ENCODE measurements at regions not wholly inside any gene's neighbourhood (a gene's known extent, or its start where the extent isn't known, plus 50 kb on each side); places are given as distances from the start of the nearest gene placed in this dataset.

DNA sequence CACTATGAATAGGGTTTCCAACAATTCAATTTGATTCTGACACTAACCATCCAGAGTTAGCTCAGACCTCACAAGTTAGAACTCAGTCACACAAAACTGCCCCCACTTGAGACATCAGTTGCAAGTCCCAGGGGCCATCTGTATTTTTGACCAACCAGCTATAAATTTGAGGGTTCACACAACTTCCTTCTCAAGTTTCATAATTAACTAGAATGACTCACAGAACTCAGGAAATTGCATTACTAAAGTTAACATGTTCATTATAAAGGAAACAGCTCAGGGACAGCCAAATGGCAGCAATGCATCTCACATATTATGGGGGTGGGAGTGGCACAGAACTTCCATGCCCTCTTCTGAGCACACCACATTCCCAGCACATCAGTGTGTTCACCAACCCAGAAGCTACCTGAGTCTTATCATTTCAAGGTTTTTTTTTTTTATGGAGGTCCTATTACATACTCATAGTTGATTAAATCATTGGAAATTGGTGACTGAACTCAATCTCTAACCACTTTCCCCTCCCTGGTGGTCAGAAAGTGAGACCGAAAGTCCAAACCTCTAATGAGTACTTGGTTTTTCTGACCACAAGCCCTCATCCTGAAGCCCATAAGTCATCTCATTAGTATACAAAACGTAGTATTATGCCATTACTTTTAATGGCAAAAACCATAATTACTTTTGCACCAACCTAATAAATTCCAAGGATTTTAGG, 1721.5 kb upstream of the SEL1L start:
- H3K4me2 ChIP-seq (ENCODE audit: unreplicated experiment) = no peak overlapping the region
- H3K27ac ChIP-seq = no peak overlapping the region
- H3K27me3 ChIP-seq (replicated peaks; ENCODE audit: insufficient read depth) = no peaks in the 10 kb centered on the region
- no peaks in the 10 kb centered on the region for H4K20me1 ChIP-seq (ENCODE audit: insufficient read depth)
- no peak for DNase-seq
- TF ChIP-seq EZH2 (IDR thresholded peaks at IDR 0.05; ENCODE audit: insufficient read depth, poor library complexity, severe bottlenecking) (no peak), EZH2phosphoT487 (IDR thresholded peaks at IDR 0.05; ENCODE audit: insufficient read depth, low read depth) (no peak)
- H3K9ac ChIP-seq = no peak overlapping the region
- WGBS, 2 experiments (ENCODE audit: low coverage in 1 of 2, low lambda C conversion rate in 2 of 2, missing lambda C conversion rate in 2 of 2) = 31 to 38% methylated on average over 2 of the region's 2 CpGs
- no peak overlapping the region for H2AFZ ChIP-seq
- no peaks in the 10 kb centered on the region for H3K36me3 ChIP-seq (ENCODE audit: low read depth)
- H3F3A ChIP-seq (ENCODE audit: insufficient read depth) = no peaks in the 10 kb centered on the region
- H3K79me2 ChIP-seq (ENCODE audit: insufficient read depth) = no peaks in the 10 kb centered on the region
- H3K4me3 ChIP-seq = no peak overlapping the region
- H3K9me3 ChIP-seq (ENCODE audit: low read depth) = no peaks in the 10 kb centered on the region
- in situ Hi-C loops (cut with MboI) = no loop called here
- no peaks in the 10 kb centered on the region for H3K9me2 ChIP-seq (ENCODE audit: insufficient read depth)
- no peaks in the 10 kb centered on the region for H3K4me1 ChIP-seq (ENCODE audit: insufficient read depth)

DNA sequence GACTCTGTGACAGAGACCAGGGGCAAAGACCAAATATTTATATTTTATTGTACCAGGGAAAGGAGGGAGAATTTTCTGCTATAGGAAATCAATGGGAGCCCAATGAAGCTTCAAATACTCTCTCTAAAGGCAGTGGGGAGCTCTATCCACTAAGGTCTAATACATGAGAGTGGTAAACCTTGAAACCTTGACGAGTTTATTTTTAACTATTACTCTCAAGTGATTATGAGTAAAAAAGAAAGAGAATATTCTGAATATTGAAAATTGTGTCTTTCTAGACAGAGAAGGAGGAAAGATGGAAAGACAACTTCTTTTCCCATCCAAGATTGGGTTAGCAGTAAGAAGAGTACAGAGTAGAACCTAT, 1722.1 kb upstream of the SEL1L start:
- in situ Hi-C loops (cut with MboI) = no loop called here
- WGBS, 2 experiments (ENCODE audit: low coverage in 1 of 2, low lambda C conversion rate in 2 of 2, missing lambda C conversion rate in 2 of 2) = 41 to 47% methylated on average over 1 of the region's 1 CpG
- no peak overlapping the region for H3K4me2 ChIP-seq (ENCODE audit: unreplicated experiment)

DNA sequence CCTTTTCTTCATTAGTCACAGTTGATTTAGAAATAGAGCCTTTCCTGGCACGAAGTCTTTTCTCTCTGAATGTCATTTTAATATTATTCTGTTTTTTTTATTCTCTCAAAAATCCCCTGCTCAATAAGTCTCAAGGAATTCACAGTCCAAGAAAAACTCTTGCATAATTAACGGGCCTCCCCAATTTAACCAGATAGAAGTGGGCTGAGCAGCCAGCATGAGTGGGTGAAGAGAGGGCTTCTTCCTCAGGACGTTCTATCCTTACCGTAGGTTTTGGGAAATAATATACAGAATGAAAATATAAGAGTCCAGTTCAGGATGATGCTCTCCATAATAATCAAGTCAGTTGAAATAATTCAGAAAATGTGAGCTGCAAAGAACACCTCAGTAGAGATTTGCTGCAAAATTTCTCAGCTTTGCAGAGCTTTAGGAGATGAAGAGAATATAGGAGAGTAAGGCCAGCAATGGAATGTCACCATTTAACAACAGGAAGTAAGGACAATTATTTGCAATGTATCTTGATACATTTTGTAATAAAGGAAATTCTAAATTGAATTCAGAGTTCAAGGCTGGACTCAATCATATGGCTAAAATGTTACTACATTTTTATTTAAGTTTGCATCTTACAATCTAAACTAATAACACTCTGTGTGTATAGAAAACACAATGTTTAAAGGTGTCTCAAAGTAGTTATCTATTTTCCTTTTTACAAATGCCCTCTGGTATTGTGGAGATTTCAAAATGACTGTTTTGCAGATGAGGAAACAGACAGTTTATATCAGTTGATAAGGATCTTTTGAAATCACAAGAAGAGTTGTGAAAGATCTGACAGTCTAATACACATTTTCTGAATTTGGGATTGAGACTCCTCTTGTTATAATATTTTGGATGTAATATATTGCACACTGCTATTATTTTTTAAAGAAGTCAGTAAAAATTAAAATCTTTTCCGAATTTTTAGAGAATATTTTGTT, 1724.1 kb upstream of the SEL1L start:
- TF ChIP-seq EZH2 (IDR thresholded peaks at IDR 0.05; ENCODE audit: insufficient read depth, poor library complexity, severe bottlenecking) (no peak), EZH2phosphoT487 (IDR thresholded peaks at IDR 0.05; ENCODE audit: insufficient read depth, low read depth) (no peak)
- DNase-seq = no peak
- H3F3A ChIP-seq (ENCODE audit: insufficient read depth) = no peaks in the 10 kb centered on the region
- no peak overlapping the region for H3K27ac ChIP-seq
- no peaks in the 10 kb centered on the region for H3K4me1 ChIP-seq (ENCODE audit: insufficient read depth)
- no peak overlapping the region for H2AFZ ChIP-seq
- H4K20me1 ChIP-seq (ENCODE audit: insufficient read depth) = no peaks in the 10 kb centered on the region
- no peaks in the 10 kb centered on the region for H3K9me2 ChIP-seq (ENCODE audit: insufficient read depth)
- no peaks in the 10 kb centered on the region for H3K36me3 ChIP-seq (ENCODE audit: low read depth)
- H3K79me2 ChIP-seq (ENCODE audit: insufficient read depth) = no peaks in the 10 kb centered on the region
- H3K4me3 ChIP-seq = no peak overlapping the region
- H3K9ac ChIP-seq = no peak overlapping the region
- in situ Hi-C loops (cut with MboI) = no loop called here
- H3K4me2 ChIP-seq (ENCODE audit: unreplicated experiment) = no peak overlapping the region
- no peaks in the 10 kb centered on the region for H3K9me3 ChIP-seq (ENCODE audit: low read depth)
- H3K27me3 ChIP-seq (replicated peaks; ENCODE audit: insufficient read depth) = no peaks in the 10 kb centered on the region
- 32 to 36% methylated on average over 5 of the region's 5 CpGs for WGBS, 2 experiments (ENCODE audit: low coverage in 1 of 2, low lambda C conversion rate in 2 of 2, missing lambda C conversion rate in 2 of 2)

More for the DNA sequence above, 1722.1 kb upstream of the SEL1L start:
- H3K4me1 ChIP-seq (ENCODE audit: insufficient read depth) = no peaks in the 10 kb centered on the region
- H3K4me3 ChIP-seq = no peak overlapping the region
- H2AFZ ChIP-seq = no peak overlapping the region
- H3K9me2 ChIP-seq (ENCODE audit: insufficient read depth) = no peaks in the 10 kb centered on the region
- H3K27me3 ChIP-seq (replicated peaks; ENCODE audit: insufficient read depth) = no peaks in the 10 kb centered on the region
- TF ChIP-seq EZH2phosphoT487 (IDR thresholded peaks at IDR 0.05; ENCODE audit: insufficient read depth, low read depth) (no peak), EZH2 (IDR thresholded peaks at IDR 0.05; ENCODE audit: insufficient read depth, poor library complexity, severe bottlenecking) (no peak)
- H3F3A ChIP-seq (ENCODE audit: insufficient read depth) = no peaks in the 10 kb centered on the region
- no peaks in the 10 kb centered on the region for H3K36me3 ChIP-seq (ENCODE audit: low read depth)
- H3K9ac ChIP-seq = no peak overlapping the region
- no peaks in the 10 kb centered on the region for H3K9me3 ChIP-seq (ENCODE audit: low read depth)
- no peak overlapping the region for H3K27ac ChIP-seq
- no peak for DNase-seq
- no peaks in the 10 kb centered on the region for H3K79me2 ChIP-seq (ENCODE audit: insufficient read depth)
- no peaks in the 10 kb centered on the region for H4K20me1 ChIP-seq (ENCODE audit: insufficient read depth)

DNA sequence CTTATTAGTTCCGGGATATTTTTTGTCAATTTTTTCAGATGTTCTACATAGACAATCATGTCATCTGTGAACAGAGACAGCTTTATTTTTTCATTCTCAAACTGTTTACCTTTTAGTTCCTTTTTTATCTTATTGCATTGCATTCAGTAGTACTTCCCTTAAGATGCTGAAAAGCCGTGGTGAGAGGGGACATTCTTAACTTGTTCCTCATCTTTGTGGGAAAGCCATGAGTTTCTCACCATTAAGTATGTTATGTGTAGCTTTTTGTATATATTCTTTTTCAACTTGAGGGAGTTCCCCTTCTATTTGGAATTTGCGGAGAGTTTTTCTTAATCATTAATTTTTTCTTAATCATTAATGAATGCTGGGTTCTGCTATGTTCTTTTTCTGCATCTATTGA, 1727.1 kb upstream of the SEL1L start:
- WGBS, 2 experiments (ENCODE audit: low coverage in 1 of 2, low lambda C conversion rate in 2 of 2, missing lambda C conversion rate in 2 of 2) = 57 to 61% methylated on average over 3 of the region's 3 CpGs
- DNase-seq = no peak
- no peak overlapping the region for H3K4me3 ChIP-seq
- H3K79me2 ChIP-seq (ENCODE audit: insufficient read depth) = no peaks in the 10 kb centered on the region
- H3K27ac ChIP-seq = no peak overlapping the region
- no peaks in the 10 kb centered on the region for H3K36me3 ChIP-seq (ENCODE audit: low read depth)
- no peaks in the 10 kb centered on the region for H4K20me1 ChIP-seq (ENCODE audit: insufficient read depth)
- no peak overlapping the region for H3K9ac ChIP-seq
- H2AFZ ChIP-seq = no peak overlapping the region
- H3F3A ChIP-seq (ENCODE audit: insufficient read depth) = no peaks in the 10 kb centered on the region
- H3K4me2 ChIP-seq (ENCODE audit: unreplicated experiment) = no peak overlapping the region
- in situ Hi-C loops (cut with MboI) = no loop called here
- H3K9me3 ChIP-seq (ENCODE audit: low read depth) = no peaks in the 10 kb centered on the region
- TF ChIP-seq EZH2 (IDR thresholded peaks at IDR 0.05; ENCODE audit: insufficient read depth, poor library complexity, severe bottlenecking) (no peak), EZH2phosphoT487 (IDR thresholded peaks at IDR 0.05; ENCODE audit: insufficient read depth, low read depth) (no peak)
- no peaks in the 10 kb centered on the region for H3K4me1 ChIP-seq (ENCODE audit: insufficient read depth)
- H3K27me3 ChIP-seq (replicated peaks; ENCODE audit: insufficient read depth) = no peaks in the 10 kb centered on the region
- H3K9me2 ChIP-seq (ENCODE audit: insufficient read depth) = no peaks in the 10 kb centered on the region
